Heart left ventricle (tissue), 13 donors: ENCODE measurements at regions not wholly inside any gene's neighbourhood (a gene's known extent, or its start where the extent isn't known, plus 50 kb on each side); places are given as distances from the start of the nearest gene placed in this dataset.

Source experiments
- POLR2A ChIP-seq, 2 donors: fragments of 450-650 bp; IDR thresholded peaks; one replicate each; pipeline ENCODE4 v1.6.1; 2017; ENCODE audit warnings: antibody characterized with exemption in 2 of 2, mild to moderate bottlenecking in 2 of 2, moderate library complexity in 2 of 2
- TF ChIP-seq, protein P1 (sequence below), 12 donors: fragments of 200-600 bp; sonication (generic) in 4 of 12; IDR thresholded peaks; one replicate each; pipeline versions ENCODE4 v1.5.0 to v1.8.0; 2018 to 2022; ENCODE audit warnings: antibody characterized with exemption in 12 of 12, mild to moderate bottlenecking in 5 of 12
- donor health status: ischemic (EF 13 %, LVEDD 7.1; RV severe dilation, severe dysfunction).
- donor health status: DM: no; HTN: yes; CAD: no.
- donor health status: DM: no; HTN: no; CAD: no.
- donor health status: ischemic (EF 25% LVEDD 6.9; RV normal size, moderate dysfunction).
- donor health status: ischemic (EF 25% LVEDD 5.7; RV mildly dilated, moderate dysfunction).
- donor health status: ischemic (EF 35%, LVEDD 5.7; RV mildly dilated, moderate dysfunction).
- donor health status: nonischemic (EF 11% LVEDD 7.7; RV severe dilation, severe dysfunction).
- donor health status: DM: yes; HTN: yes; CAD: no.
- donor health status: PGD.
- donor health status: ischemic (EF 29% LVEDD 5.4; RV normal size, mild dysfunction).
- donor health status: nonischemic (EF 23%, LVEDD 6.1; RV moderate dilation, normal function).

DNA sequence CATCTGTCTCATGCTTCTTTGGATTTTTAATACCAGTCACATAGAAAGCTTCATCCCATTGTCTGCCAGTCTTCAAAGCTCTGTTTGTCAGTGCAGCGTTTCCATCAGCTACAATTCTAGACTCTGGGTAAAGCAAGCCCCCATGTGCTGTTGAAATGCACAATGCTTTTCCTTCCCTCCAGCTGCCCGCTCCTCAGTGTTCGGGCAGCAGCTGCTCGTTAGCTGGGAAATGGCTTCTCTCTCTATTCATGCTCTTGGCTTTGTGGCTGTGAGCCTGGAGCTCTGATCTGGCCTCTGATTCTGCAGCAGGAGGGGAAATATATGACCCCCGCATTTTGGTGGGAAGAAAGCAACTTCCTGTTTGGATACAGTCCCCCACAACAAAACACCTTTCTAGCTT is 213.0 kb upstream of the CDYL start:
- no peak for TF ChIP-seq POLR2A (IDR thresholded peaks at IDR 0.05)
- TF ChIP-seq, protein P1, sequence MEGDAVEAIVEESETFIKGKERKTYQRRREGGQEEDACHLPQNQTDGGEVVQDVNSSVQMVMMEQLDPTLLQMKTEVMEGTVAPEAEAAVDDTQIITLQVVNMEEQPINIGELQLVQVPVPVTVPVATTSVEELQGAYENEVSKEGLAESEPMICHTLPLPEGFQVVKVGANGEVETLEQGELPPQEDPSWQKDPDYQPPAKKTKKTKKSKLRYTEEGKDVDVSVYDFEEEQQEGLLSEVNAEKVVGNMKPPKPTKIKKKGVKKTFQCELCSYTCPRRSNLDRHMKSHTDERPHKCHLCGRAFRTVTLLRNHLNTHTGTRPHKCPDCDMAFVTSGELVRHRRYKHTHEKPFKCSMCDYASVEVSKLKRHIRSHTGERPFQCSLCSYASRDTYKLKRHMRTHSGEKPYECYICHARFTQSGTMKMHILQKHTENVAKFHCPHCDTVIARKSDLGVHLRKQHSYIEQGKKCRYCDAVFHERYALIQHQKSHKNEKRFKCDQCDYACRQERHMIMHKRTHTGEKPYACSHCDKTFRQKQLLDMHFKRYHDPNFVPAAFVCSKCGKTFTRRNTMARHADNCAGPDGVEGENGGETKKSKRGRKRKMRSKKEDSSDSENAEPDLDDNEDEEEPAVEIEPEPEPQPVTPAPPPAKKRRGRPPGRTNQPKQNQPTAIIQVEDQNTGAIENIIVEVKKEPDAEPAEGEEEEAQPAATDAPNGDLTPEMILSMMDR (IDR thresholded peaks at IDR 0.05): no peak
